ENCODE measurements at regions not wholly inside any gene's neighbourhood (a gene's known extent, or its start where the extent isn't known, plus 50 kb on each side); places are given as distances from the start of the nearest gene placed in this dataset.

GRCh38 chr18:44624052-44624451, 56.6 kb upstream of the SETBP1 start:
- DNase-seq, result no peak

GRCh38 chr18:44625386-44625785, 55.3 kb upstream of the SETBP1 start:
- no peak for DNase-seq

GRCh38 chr18:44626236-44626635, 54.5 kb upstream of the SETBP1 start:
- DNase-seq, result no peak

GRCh38 chr18:44626807-44627206, 53.9 kb upstream of the SETBP1 start:
- DNase-seq, result no peak

GRCh38 chr18:44627280-44627679, 53.4 kb upstream of the SETBP1 start:
- DNase-seq, result no peak

- no peak for DNase-seq
These were observed 51.3 kb upstream of the SETBP1 start for GRCh38 chr18:44629406-44629805.

GRCh38 chr18:44630118-44630517, 50.6 kb upstream of the SETBP1 start:
- no peak for DNase-seq
